ENCODE measurements at regions not wholly inside any gene's neighbourhood (a gene's known extent, or its start where the extent isn't known, plus 50 kb on each side); places are given as distances from the start of the nearest gene placed in this dataset.

GRCh38 chr5:58357121-58357520 lies 102.8 kb downstream of the PLK2 start:
- Histone ChIP-seq H3K79me1 (ENCODE audit: low read length) (no peaks in the 10 kb centered on the region), H3K4me1 (ENCODE audit: control insufficient read depth, low read depth, low read length) (no peaks in the 10 kb centered on the region), H3K9ac (ENCODE audit: low read length) (no peak overlapping the region), H4K5ac (ENCODE audit: low read length) (no peak overlapping the region), H3K23ac (ENCODE audit: low read length) (no peak overlapping the region), H3K4me2 (ENCODE audit: low read length) (no peak overlapping the region), H3K27me3 (ENCODE audit: insufficient read depth, low read length, poor library complexity) (no peaks in the 10 kb centered on the region), H3K27ac (ENCODE audit: low read depth, low read length) (no peak overlapping the region), H2BK15ac (replicated peaks; ENCODE audit: low read depth) (no peak overlapping the region), H4K8ac (ENCODE audit: low read depth, low read length) (no peak overlapping the region), H3K18ac (ENCODE audit: low read length) (no peak overlapping the region), H3K79me2 (ENCODE audit: control insufficient read depth, insufficient read depth, low read length) (no peaks in the 10 kb centered on the region), H2BK120ac (ENCODE audit: low read depth, low read length) (no peak overlapping the region), H2BK5ac (ENCODE audit: low read length) (no peak overlapping the region), H3K36me3 (ENCODE audit: control insufficient read depth, insufficient read depth, low read length) (no peaks in the 10 kb centered on the region), H3K4ac (ENCODE audit: low read depth, low read length) (no peak overlapping the region), H3K4me3 (ENCODE audit: low read length) (no peak overlapping the region), H3K56ac (ENCODE audit: low read length) (no peak overlapping the region), H2AK5ac (ENCODE audit: low read length) (no peak overlapping the region)
- DNase-seq: no peak
- WGBS (ENCODE audit: extremely low coverage, insufficient coverage, low lambda C conversion rate): no CpG with 5 or more reads among the region's 2 CpGs

GRCh38 chr5:58356662-58357061 lies 103.2 kb downstream of the PLK2 start:
- H3K4me2 ChIP-seq (ENCODE audit: low read length): no peak overlapping the region
- H3K4me3 ChIP-seq (ENCODE audit: low read length): no peak overlapping the region
- H4K5ac ChIP-seq (ENCODE audit: low read length): no peak overlapping the region
- H3K18ac ChIP-seq (ENCODE audit: low read length): no peak overlapping the region
- H3K4ac ChIP-seq (ENCODE audit: low read depth, low read length): no peak overlapping the region
- no CpG with 5 or more reads among the region's 4 CpGs for WGBS (ENCODE audit: extremely low coverage, insufficient coverage, low lambda C conversion rate)
- no peaks in the 10 kb centered on the region for H3K4me1 ChIP-seq (ENCODE audit: control insufficient read depth, low read depth, low read length)
- H3K36me3 ChIP-seq (ENCODE audit: control insufficient read depth, insufficient read depth, low read length): no peaks in the 10 kb centered on the region
- DNase-seq: no peak
- H3K79me2 ChIP-seq (ENCODE audit: control insufficient read depth, insufficient read depth, low read length): no peaks in the 10 kb centered on the region
- H2BK15ac ChIP-seq (replicated peaks; ENCODE audit: low read depth): no peak overlapping the region
- no peak overlapping the region for H3K9ac ChIP-seq (ENCODE audit: low read length)
- H4K8ac ChIP-seq (ENCODE audit: low read depth, low read length): no peak overlapping the region
- H3K27me3 ChIP-seq (ENCODE audit: insufficient read depth, low read length, poor library complexity): no peaks in the 10 kb centered on the region
- H3K27ac ChIP-seq (ENCODE audit: low read depth, low read length): no peak overlapping the region
- no peak overlapping the region for H2BK5ac ChIP-seq (ENCODE audit: low read length)
- H2AK5ac ChIP-seq (ENCODE audit: low read length): no peak overlapping the region
- no peak overlapping the region for H3K23ac ChIP-seq (ENCODE audit: low read length)
- H2BK120ac ChIP-seq (ENCODE audit: low read depth, low read length): no peak overlapping the region
- no peaks in the 10 kb centered on the region for H3K79me1 ChIP-seq (ENCODE audit: low read length)
- no peak overlapping the region for H3K56ac ChIP-seq (ENCODE audit: low read length)

- no peak overlapping the region for H3K23ac ChIP-seq (ENCODE audit: low read length)
- H2BK120ac ChIP-seq (ENCODE audit: low read depth, low read length): no peak overlapping the region
- H3K56ac ChIP-seq (ENCODE audit: low read length): no peak overlapping the region
- H4K5ac ChIP-seq (ENCODE audit: low read length): no peak overlapping the region
- H3K36me3 ChIP-seq (ENCODE audit: control insufficient read depth, insufficient read depth, low read length): no peaks in the 10 kb centered on the region
- no peak overlapping the region for H4K8ac ChIP-seq (ENCODE audit: low read depth, low read length)
- H3K4me2 ChIP-seq (ENCODE audit: low read length): no peak overlapping the region
- DNase-seq: peak; percentile 34
- H3K79me2 ChIP-seq (ENCODE audit: control insufficient read depth, insufficient read depth, low read length): no peaks in the 10 kb centered on the region
- H3K79me1 ChIP-seq (ENCODE audit: low read length): no peaks in the 10 kb centered on the region
- H3K4me3 ChIP-seq (ENCODE audit: low read length): no peak overlapping the region
- no peak overlapping the region for H3K4ac ChIP-seq (ENCODE audit: low read depth, low read length)
- no peak overlapping the region for H2AK5ac ChIP-seq (ENCODE audit: low read length)
- H3K27me3 ChIP-seq (ENCODE audit: insufficient read depth, low read length, poor library complexity): no peaks in the 10 kb centered on the region
- H2BK5ac ChIP-seq (ENCODE audit: low read length): no peak overlapping the region
- no peak overlapping the region for H3K9ac ChIP-seq (ENCODE audit: low read length)
- H2BK15ac ChIP-seq (replicated peaks; ENCODE audit: low read depth): no peak overlapping the region
- H3K4me1 ChIP-seq (ENCODE audit: control insufficient read depth, low read depth, low read length): no peaks in the 10 kb centered on the region
- no peak overlapping the region for H3K18ac ChIP-seq (ENCODE audit: low read length)
- WGBS (ENCODE audit: extremely low coverage, insufficient coverage, low lambda C conversion rate): no CpG with 5 or more reads among the region's 2 CpGs
- H3K27ac ChIP-seq (ENCODE audit: low read depth, low read length): no peak overlapping the region
Measured at GRCh38 chr5:58354827-58355226, 105.1 kb downstream of the PLK2 start.

DNA sequence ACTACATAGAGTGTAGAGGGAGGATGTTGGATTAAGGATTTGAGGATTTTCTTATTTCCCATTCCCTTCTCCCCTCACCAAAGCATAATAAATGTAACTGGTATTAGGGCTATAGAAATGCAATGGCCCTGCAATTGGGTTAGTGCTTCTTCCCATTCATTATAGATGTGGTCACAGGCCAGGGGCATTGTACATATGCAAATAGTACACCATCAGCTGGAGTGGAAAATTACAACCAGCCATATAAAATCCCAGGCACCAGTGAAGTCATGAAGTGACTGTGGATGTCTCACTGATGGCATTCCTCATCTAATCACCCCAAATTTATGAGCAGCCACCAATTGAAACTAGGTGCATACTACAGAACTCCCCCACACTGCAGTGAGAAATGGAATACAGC lies 105.9 kb downstream of the PLK2 start:
- no peak overlapping the region for H2BK15ac ChIP-seq (replicated peaks; ENCODE audit: low read depth)
- no peak for DNase-seq
- no peak overlapping the region for H2BK5ac ChIP-seq (ENCODE audit: low read length)
- no peak overlapping the region for H2AK5ac ChIP-seq (ENCODE audit: low read length)
- H3K79me2 ChIP-seq (ENCODE audit: control insufficient read depth, insufficient read depth, low read length): no peaks in the 10 kb centered on the region
- H3K23ac ChIP-seq (ENCODE audit: low read length): no peak overlapping the region
- H3K27me3 ChIP-seq (ENCODE audit: insufficient read depth, low read length, poor library complexity): no peaks in the 10 kb centered on the region
- peak overlapping the region; percentile 56 for H4K8ac ChIP-seq (ENCODE audit: low read depth, low read length)
- no peak overlapping the region for H3K27ac ChIP-seq (ENCODE audit: low read depth, low read length)
- no peak overlapping the region for H2BK120ac ChIP-seq (ENCODE audit: low read depth, low read length)
- H3K9ac ChIP-seq (ENCODE audit: low read length): no peak overlapping the region
- no peak overlapping the region for H4K5ac ChIP-seq (ENCODE audit: low read length)
- H3K4ac ChIP-seq (ENCODE audit: low read depth, low read length): no peak overlapping the region
- H3K4me2 ChIP-seq (ENCODE audit: low read length): no peak overlapping the region
- H3K4me3 ChIP-seq (ENCODE audit: low read length): no peak overlapping the region
- no peaks in the 10 kb centered on the region for H3K4me1 ChIP-seq (ENCODE audit: control insufficient read depth, low read depth, low read length)
- H3K18ac ChIP-seq (ENCODE audit: low read length): no peak overlapping the region
- H3K36me3 ChIP-seq (ENCODE audit: control insufficient read depth, insufficient read depth, low read length): no peaks in the 10 kb centered on the region
- H3K79me1 ChIP-seq (ENCODE audit: low read length): no peaks in the 10 kb centered on the region
- no peak overlapping the region for H3K56ac ChIP-seq (ENCODE audit: low read length)

- Histone ChIP-seq H2BK5ac (ENCODE audit: low read length) (no peak overlapping the region), H4K5ac (ENCODE audit: low read length) (no peak overlapping the region), H3K4me1 (ENCODE audit: control insufficient read depth, low read depth, low read length) (no peaks in the 10 kb centered on the region), H3K4me3 (ENCODE audit: low read length) (no peak overlapping the region), H3K56ac (ENCODE audit: low read length) (no peak overlapping the region), H3K27ac (ENCODE audit: low read depth, low read length) (no peak overlapping the region), H2AK5ac (ENCODE audit: low read length) (no peak overlapping the region), H2BK15ac (replicated peaks; ENCODE audit: low read depth) (no peak overlapping the region), H3K18ac (ENCODE audit: low read length) (no peak overlapping the region), H4K8ac (ENCODE audit: low read depth, low read length) (no peak overlapping the region), H3K36me3 (ENCODE audit: control insufficient read depth, insufficient read depth, low read length) (no peaks in the 10 kb centered on the region), H3K23ac (ENCODE audit: low read length) (no peak overlapping the region), H3K4me2 (ENCODE audit: low read length) (no peak overlapping the region), H3K9ac (ENCODE audit: low read length) (no peak overlapping the region), H3K4ac (ENCODE audit: low read depth, low read length) (no peak overlapping the region), H3K79me1 (ENCODE audit: low read length) (no peaks in the 10 kb centered on the region), H3K79me2 (ENCODE audit: control insufficient read depth, insufficient read depth, low read length) (no peaks in the 10 kb centered on the region), H2BK120ac (ENCODE audit: low read depth, low read length) (no peak overlapping the region), H3K27me3 (ENCODE audit: insufficient read depth, low read length, poor library complexity) (no peaks in the 10 kb centered on the region)
- no CpG with 5 or more reads among the region's 1 CpG for WGBS (ENCODE audit: extremely low coverage, insufficient coverage, low lambda C conversion rate)
- DNase-seq: no peak
Measured at GRCh38 chr5:58351190-58351589, 108.7 kb downstream of the PLK2 start.

- Histone ChIP-seq H2BK15ac (replicated peaks; ENCODE audit: low read depth) (no peak overlapping the region), H2AK5ac (ENCODE audit: low read length) (no peak overlapping the region), H3K27me3 (ENCODE audit: insufficient read depth, low read length, poor library complexity) (no peaks in the 10 kb centered on the region), H3K4me2 (ENCODE audit: low read length) (no peak overlapping the region), H3K23ac (ENCODE audit: low read length) (no peak overlapping the region), H3K4me3 (ENCODE audit: low read length) (no peak overlapping the region), H3K79me1 (ENCODE audit: low read length) (no peaks in the 10 kb centered on the region), H3K27ac (ENCODE audit: low read depth, low read length) (no peak overlapping the region), H3K9ac (ENCODE audit: low read length) (no peak overlapping the region), H2BK120ac (ENCODE audit: low read depth, low read length) (no peak overlapping the region), H3K36me3 (ENCODE audit: control insufficient read depth, insufficient read depth, low read length) (no peaks in the 10 kb centered on the region), H4K8ac (ENCODE audit: low read depth, low read length) (no peak overlapping the region), H3K18ac (ENCODE audit: low read length) (no peak overlapping the region), H3K4ac (ENCODE audit: low read depth, low read length) (no peak overlapping the region), H3K79me2 (ENCODE audit: control insufficient read depth, insufficient read depth, low read length) (no peaks in the 10 kb centered on the region), H4K5ac (ENCODE audit: low read length) (no peak overlapping the region), H3K56ac (ENCODE audit: low read length) (no peak overlapping the region), H2BK5ac (ENCODE audit: low read length) (no peak overlapping the region), H3K4me1 (ENCODE audit: control insufficient read depth, low read depth, low read length) (no peaks in the 10 kb centered on the region)
- no CpG with 5 or more reads among the region's 6 CpGs for WGBS (ENCODE audit: extremely low coverage, insufficient coverage, low lambda C conversion rate)
- DNase-seq: no peak
Measured at GRCh38 chr5:58348996-58349728, 110.7 kb downstream of the PLK2 start.
